Gastrocnemius medialis (tissue), 4 donors: ENCODE measurements at regions not wholly inside any gene's neighbourhood (a gene's known extent, or its start where the extent isn't known, plus 50 kb on each side); places are given as distances from the start of the nearest gene placed in this dataset.

Experiments
- CTCF ChIP-seq, 5 experiments: fragments of 450-650 bp in 3 of 5; fragments of 200-600 bp in 2 of 5; sonication (generic) in 2 of 5; IDR thresholded peaks in 4 of 5; conservative IDR thresholded peaks in 1 of 5; 1 replicate in 4 of 5; 2 replicates in 1 of 5; pipeline ENCODE4 v1.5.1; 2016 to 2019; ENCODE audit warnings: antibody characterized with exemption in 5 of 5, mild to moderate bottlenecking in 3 of 5, moderate library complexity in 3 of 5
- POLR2A ChIP-seq, 2 donors: fragments of 450-650 bp; IDR thresholded peaks; one replicate each; pipeline ENCODE4 v1.6.1; 2017; ENCODE audit warnings: antibody characterized with exemption in 2 of 2, mild to moderate bottlenecking in 2 of 2, moderate library complexity in 2 of 2

DNA sequence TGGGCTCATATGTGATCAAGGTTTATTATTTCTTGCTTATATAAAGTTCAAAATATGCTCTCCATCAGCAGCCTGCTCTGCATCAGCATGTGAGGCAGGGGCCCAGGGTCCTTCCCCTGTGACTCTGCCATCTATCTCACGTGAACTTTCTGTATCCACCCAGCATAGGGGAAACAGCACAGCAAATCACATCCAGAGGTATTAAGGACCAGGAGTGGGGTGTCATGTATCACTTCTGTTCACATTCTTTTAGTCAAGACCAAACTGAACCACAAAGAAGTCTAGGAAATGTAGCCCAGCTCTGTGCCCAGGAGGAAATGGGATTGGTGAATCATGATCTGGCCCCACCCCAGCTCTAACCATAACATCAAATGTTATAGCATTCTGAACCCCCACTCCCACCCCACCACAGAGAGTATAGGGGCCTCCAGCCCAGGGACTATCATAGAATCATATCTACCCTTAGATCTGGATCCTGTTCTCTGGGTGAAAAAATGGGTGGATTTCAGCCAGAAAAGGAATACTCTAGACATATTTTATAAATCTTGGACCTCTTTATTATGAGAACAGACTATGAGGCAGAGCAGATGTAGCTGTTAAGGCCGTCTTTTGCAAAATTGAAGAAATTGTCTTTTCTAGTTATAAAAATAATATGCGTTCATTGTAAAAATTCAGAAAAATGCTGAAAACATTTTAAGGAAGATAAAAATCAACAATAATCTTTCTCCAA is 473.7 kb downstream of the ARHGEF28 start:
- no peak for TF ChIP-seq CTCF (IDR thresholded peaks at IDR 0.05 in 4 of 5, conservative IDR thresholded peaks at IDR 0.05 in 1 of 5)
- no peak for TF ChIP-seq POLR2A (IDR thresholded peaks at IDR 0.05)
